ENCODE measurements at regions not wholly inside any gene's neighbourhood (a gene's known extent, or its start where the extent isn't known, plus 50 kb on each side); places are given as distances from the start of the nearest gene placed in this dataset.

GRCh38 chr9:69955536-69956355, 87.9 kb upstream of the MAMDC2 start:
- no peak for DNase-seq (ENCODE audit: low read depth)

- no peak for DNase-seq (ENCODE audit: low read depth)
These were observed 81.8 kb upstream of the MAMDC2 start for GRCh38 chr9:69961843-69962242.

GRCh38 chr9:69963803-69964202, 79.8 kb upstream of the MAMDC2 start:
- DNase-seq (ENCODE audit: low read depth): no peak

- DNase-seq (ENCODE audit: low read depth): no peak
These were observed 79.2 kb upstream of the MAMDC2 start for GRCh38 chr9:69964446-69964845.

GRCh38 chr9:69965416-69966145, 78.1 kb upstream of the MAMDC2 start:
- DNase-seq (ENCODE audit: low read depth): no peak

- DNase-seq (ENCODE audit: low read depth): no peak
These were observed 76.3 kb upstream of the MAMDC2 start for GRCh38 chr9:69967344-69967743.

- no peak for DNase-seq (ENCODE audit: low read depth)
These were observed 73.6 kb upstream of the MAMDC2 start for GRCh38 chr9:69970001-69970533.

- no peak for DNase-seq (ENCODE audit: low read depth)
These were observed 71.8 kb upstream of the MAMDC2 start for GRCh38 chr9:69971643-69972449.

GRCh38 chr9:69975681-69976080, 68.0 kb upstream of the MAMDC2 start:
- DNase-seq (ENCODE audit: low read depth): no peak

- DNase-seq (ENCODE audit: low read depth): peak; percentile 97
These were observed 67.5 kb upstream of the MAMDC2 start for GRCh38 chr9:69976152-69976551.

- DNase-seq (ENCODE audit: low read depth): no peak
These were observed 63.6 kb upstream of the MAMDC2 start for GRCh38 chr9:69980041-69980440.

GRCh38 chr9:69980591-69980990, 63.1 kb upstream of the MAMDC2 start:
- no peak for DNase-seq (ENCODE audit: low read depth)

GRCh38 chr9:69981686-69982445, 61.8 kb upstream of the MAMDC2 start:
- peak; percentile 66 for DNase-seq (ENCODE audit: low read depth)

- DNase-seq (ENCODE audit: low read depth): no peak
These were observed 58.8 kb upstream of the MAMDC2 start for GRCh38 chr9:69984831-69985230.

- DNase-seq (ENCODE audit: low read depth): no peak
These were observed 57.7 kb upstream of the MAMDC2 start for GRCh38 chr9:69985971-69986370.

GRCh38 chr9:69986970-69987369, 56.7 kb upstream of the MAMDC2 start:
- DNase-seq (ENCODE audit: low read depth): no peak

GRCh38 chr9:69987457-69987856, 56.2 kb upstream of the MAMDC2 start:
- no peak for DNase-seq (ENCODE audit: low read depth)

GRCh38 chr9:69993110-69993509, 50.5 kb upstream of the MAMDC2 start:
- no peak for DNase-seq (ENCODE audit: low read depth)

Data from HS-5 (cell line).